Esophagus squamous epithelium (tissue), 5 donors: ENCODE measurements at regions not wholly inside any gene's neighbourhood (a gene's known extent, or its start where the extent isn't known, plus 50 kb on each side); places are given as distances from the start of the nearest gene placed in this dataset.

ENCODE experiments used
- DNase-seq: peaks from one replicate; lab custom pipeline; 2025; lab: John Stamatoyannopoulos, UW
- H3K27ac ChIP-seq, 4 donors: fragments of 200-600 bp; sonication (generic); one replicate each; pipeline ENCODE4 v1.5.1; 2016 to 2019; ENCODE audit warnings: mild to moderate bottlenecking in 1 of 4
- H3K27me3 ChIP-seq, 4 donors: fragments of 200-600 bp; sonication (generic); 1 replicate in 3 of 4; 2 replicates in 1 of 4; pipeline versions ENCODE4 v1.5.1 to v1.6.0; 2017 to 2021; ENCODE audit warnings: antibody characterized with exemption in 1 of 4
- H3K36me3 ChIP-seq, 3 donors: fragments of 200-600 bp; sonication (generic); one replicate each; pipeline ENCODE4 v1.5.1; 2016 to 2019
- H3K4me1 ChIP-seq, 3 donors: fragments of 200-600 bp; sonication (generic); one replicate each; pipeline ENCODE4 v1.5.1; 2017 to 2019
- H3K4me3 ChIP-seq, 4 donors: fragments of 200-600 bp; sonication (generic); 1 replicate in 3 of 4; 2 replicates in 1 of 4; pipeline ENCODE4 v1.5.1; 2016 to 2019; ENCODE audit warnings: mild to moderate bottlenecking in 2 of 4, moderate library complexity in 1 of 4
- H3K9me3 ChIP-seq, 3 donors: fragments of 200-600 bp; sonication (generic); one replicate each; pipeline ENCODE4 v1.5.1; 2016 to 2019
- POLR2A ChIP-seq, 4 donors: fragments of 450-650 bp; IDR thresholded peaks; one replicate each; pipeline ENCODE4 v1.6.1; 2017; ENCODE audit warnings: antibody characterized with exemption in 4 of 4, mild to moderate bottlenecking in 4 of 4, moderate library complexity in 3 of 4
- WGBS, 2 donors: methylation state at CpG; one replicate each; pipeline ENCODE4 v1.1.5; 2018; 5-methylcytosine and 5-hydroxymethylcytosine counted together
- intact Hi-C: fragments of 100-400 bp; cut with DNase I; formaldehyde crosslinking; loops from one replicate; pipeline ENCODE4 v1.15.0; 2022
- TF ChIP-seq, protein P1 (sequence below), 6 experiments: fragments of 450-650 bp in 4 of 6; fragments of 200-600 bp in 2 of 6; sonication (generic) in 2 of 6; IDR thresholded peaks; one replicate each; pipeline ENCODE4 v1.5.1; 2016 to 2019; ENCODE audit warnings: antibody characterized with exemption in 6 of 6, mild to moderate bottlenecking in 4 of 6, moderate library complexity in 4 of 6
- donor health status: DM: yes; HTN: yes; CAD: no.

DNA sequence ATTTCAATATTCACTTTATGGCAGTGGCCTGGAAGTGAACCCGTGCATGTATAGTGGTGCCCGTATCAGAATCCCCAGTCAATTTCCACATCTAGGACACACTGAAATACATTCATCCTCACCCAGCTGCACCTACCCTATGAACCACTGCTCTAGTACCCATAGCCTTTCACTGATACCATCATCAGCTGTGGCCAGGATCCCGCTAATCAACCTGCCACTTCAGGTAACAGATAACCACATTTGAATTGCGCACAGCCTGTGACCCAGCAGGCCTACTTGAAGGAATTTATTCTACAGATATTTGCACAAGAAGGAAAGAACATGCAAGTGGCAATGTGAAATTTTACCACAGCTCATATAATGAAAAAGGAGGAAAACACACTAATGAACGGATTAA lies 161.0 kb upstream of the CCDC54 start:
- Histone ChIP-seq H3K4me1 (peaks cover 6 to 27% (median 8%) of the 10 kb centered on the region in 3 donors), H3K4me3 (no peak overlapping the region), H3K9me3 (no peaks in the 10 kb centered on the region), H3K36me3 (no peaks in the 10 kb centered on the region), H3K27me3 (no peaks in the 10 kb centered on the region), H3K27ac (no peak overlapping the region)
- intact Hi-C loops: no loop called here
- no peak for TF ChIP-seq POLR2A (IDR thresholded peaks at IDR 0.05)
- TF ChIP-seq, protein P1, sequence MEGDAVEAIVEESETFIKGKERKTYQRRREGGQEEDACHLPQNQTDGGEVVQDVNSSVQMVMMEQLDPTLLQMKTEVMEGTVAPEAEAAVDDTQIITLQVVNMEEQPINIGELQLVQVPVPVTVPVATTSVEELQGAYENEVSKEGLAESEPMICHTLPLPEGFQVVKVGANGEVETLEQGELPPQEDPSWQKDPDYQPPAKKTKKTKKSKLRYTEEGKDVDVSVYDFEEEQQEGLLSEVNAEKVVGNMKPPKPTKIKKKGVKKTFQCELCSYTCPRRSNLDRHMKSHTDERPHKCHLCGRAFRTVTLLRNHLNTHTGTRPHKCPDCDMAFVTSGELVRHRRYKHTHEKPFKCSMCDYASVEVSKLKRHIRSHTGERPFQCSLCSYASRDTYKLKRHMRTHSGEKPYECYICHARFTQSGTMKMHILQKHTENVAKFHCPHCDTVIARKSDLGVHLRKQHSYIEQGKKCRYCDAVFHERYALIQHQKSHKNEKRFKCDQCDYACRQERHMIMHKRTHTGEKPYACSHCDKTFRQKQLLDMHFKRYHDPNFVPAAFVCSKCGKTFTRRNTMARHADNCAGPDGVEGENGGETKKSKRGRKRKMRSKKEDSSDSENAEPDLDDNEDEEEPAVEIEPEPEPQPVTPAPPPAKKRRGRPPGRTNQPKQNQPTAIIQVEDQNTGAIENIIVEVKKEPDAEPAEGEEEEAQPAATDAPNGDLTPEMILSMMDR (IDR thresholded peaks at IDR 0.05): no peak
- 78 to 84% methylated on average over 5 of the region's 5 CpGs for WGBS, 2 donors
- DNase-seq: no peak

DNA sequence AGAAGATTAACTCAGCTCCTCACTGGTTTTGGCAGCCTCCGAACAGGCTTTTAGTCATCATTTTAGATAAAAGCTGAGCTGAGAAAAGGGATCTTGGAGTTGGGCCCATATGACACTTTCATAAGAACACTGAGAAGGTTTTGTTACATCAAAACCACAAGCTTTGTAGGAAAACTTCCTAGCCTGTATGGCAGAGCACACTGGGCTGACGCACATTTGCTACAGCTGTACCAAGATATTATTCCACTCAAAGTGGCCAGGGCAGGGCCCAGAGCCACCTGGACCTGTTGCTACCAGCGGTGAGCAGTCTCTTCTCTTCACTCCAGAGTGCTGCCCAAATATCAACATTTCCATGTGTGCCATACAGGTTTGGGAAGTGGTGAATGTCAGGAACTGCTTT lies 160.5 kb upstream of the CCDC54 start:
- peak overlapping the region in 1 of 4 donors; percentile 51 for H3K27ac ChIP-seq
- H3K4me1 ChIP-seq: peaks cover 6 to 22% (median 8%) of the 10 kb centered on the region in 3 donors
- H3K9me3 ChIP-seq: no peaks in the 10 kb centered on the region
- DNase-seq: no peak
- no peaks in the 10 kb centered on the region for H3K27me3 ChIP-seq
- no peaks in the 10 kb centered on the region for H3K36me3 ChIP-seq
- 42 to 45% methylated on average over 2 to 3 of the region's 3 CpGs for WGBS, 2 donors
- intact Hi-C loops: no loop called here
- H3K4me3 ChIP-seq: no peak overlapping the region
- TF ChIP-seq POLR2A (IDR thresholded peaks at IDR 0.05): no peak
- TF ChIP-seq, protein P1 (IDR thresholded peaks at IDR 0.05): no peak

DNA sequence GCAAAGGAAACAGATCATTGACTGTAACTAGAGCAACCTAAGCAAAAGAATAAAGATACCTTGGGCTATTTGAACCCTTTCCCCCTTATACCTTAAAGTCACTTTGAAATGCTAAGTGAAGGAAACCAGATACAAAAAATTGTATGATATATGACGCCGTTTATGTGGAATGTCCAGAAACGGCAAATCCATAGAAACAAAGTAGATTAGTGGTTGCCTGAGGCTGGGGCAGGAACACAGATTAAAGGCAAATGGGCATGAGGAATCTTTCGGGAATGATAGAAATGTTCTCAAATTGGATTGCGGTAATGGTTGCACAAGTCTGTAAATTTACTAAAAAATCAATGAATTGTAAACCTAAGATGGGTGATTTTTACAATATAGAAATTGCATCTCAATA lies 160.1 kb upstream of the CCDC54 start:
- Histone ChIP-seq H3K27ac (peak overlapping the region in 1 of 4 donors; percentile 51), H3K4me3 (no peak overlapping the region), H3K36me3 (no peaks in the 10 kb centered on the region), H3K4me1 (peaks cover 2 to 17% (median 5%) of the 10 kb centered on the region in 3 donors), H3K27me3 (no peaks in the 10 kb centered on the region), H3K9me3 (no peaks in the 10 kb centered on the region)
- TF ChIP-seq, protein P1 (IDR thresholded peaks at IDR 0.05): no peak
- no peak for TF ChIP-seq POLR2A (IDR thresholded peaks at IDR 0.05)
- 27 to 40% methylated on average over 5 of the region's 5 CpGs for WGBS, 2 donors
- intact Hi-C loops: no loop called here
- no peak for DNase-seq

DNA sequence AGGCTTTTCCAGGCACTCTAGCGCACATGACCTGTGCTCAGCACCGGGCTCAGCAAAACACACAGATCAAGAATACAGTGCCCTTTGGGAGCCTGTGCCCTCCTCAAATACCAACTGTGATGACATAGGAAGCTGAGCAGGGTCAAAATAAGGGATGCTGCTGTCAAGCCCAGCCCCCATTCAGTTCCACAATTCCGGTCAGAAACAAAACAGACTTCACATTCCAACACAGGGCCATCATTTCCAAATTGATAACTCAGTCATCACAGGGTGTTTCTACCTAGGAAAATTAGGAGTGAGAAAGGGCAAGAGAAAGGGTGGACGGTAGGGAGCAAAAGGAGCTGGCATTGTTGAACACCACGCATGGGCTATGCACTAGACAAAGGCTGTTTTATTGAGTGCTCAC lies 158.4 kb upstream of the CCDC54 start:
- no peak overlapping the region for H3K27ac ChIP-seq
- TF ChIP-seq, protein P1 (IDR thresholded peaks at IDR 0.05): no peak
- no peak for TF ChIP-seq POLR2A (IDR thresholded peaks at IDR 0.05)
- WGBS, 2 donors: 83 to 95% methylated on average over 5 of the region's 5 CpGs
- H3K4me1 ChIP-seq: peaks cover 0 to 17% (median 3%) of the 10 kb centered on the region in 3 donors
- DNase-seq: no peak
- H3K4me3 ChIP-seq: no peak overlapping the region
- no peaks in the 10 kb centered on the region for H3K27me3 ChIP-seq
- intact Hi-C loops: no loop called here
- H3K9me3 ChIP-seq: no peaks in the 10 kb centered on the region
- no peaks in the 10 kb centered on the region for H3K36me3 ChIP-seq

DNA sequence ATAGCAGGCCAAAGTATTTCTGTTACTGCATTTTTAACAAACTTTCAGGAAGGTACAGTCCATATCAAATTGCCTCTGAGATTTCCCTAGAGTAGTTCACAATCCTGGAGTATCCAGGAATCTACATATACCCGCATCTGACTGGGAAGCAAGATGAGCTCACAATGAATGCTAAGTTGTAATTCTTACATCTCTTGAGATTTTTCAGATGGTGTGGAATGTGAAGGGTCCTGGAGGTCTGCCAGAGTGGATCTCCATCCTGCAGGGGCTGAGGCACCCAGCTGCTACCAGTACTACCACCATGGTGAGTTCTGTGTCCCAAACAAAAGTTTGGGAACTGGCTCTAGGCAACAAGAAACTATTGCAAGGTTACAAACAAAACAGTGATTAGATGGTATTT lies 156.7 kb upstream of the CCDC54 start:
- WGBS, 2 donors: 85 to 93% methylated on average over 1 of the region's 1 CpG
- no peak for TF ChIP-seq POLR2A (IDR thresholded peaks at IDR 0.05)
- TF ChIP-seq, protein P1 (IDR thresholded peaks at IDR 0.05): no peak
- no peak overlapping the region for H3K27ac ChIP-seq
- intact Hi-C loops: no loop called here
- no peak for DNase-seq
- no peaks in the 10 kb centered on the region for H3K27me3 ChIP-seq
- H3K9me3 ChIP-seq: no peaks in the 10 kb centered on the region
- no peaks in the 10 kb centered on the region for H3K36me3 ChIP-seq
- peaks cover 0 to 17% (median 3%) of the 10 kb centered on the region in 3 donors for H3K4me1 ChIP-seq
- no peak overlapping the region for H3K4me3 ChIP-seq
